ENCODE measurements at regions not wholly inside any gene's neighbourhood (a gene's known extent, or its start where the extent isn't known, plus 50 kb on each side); places are given as distances from the start of the nearest gene placed in this dataset.

DNA sequence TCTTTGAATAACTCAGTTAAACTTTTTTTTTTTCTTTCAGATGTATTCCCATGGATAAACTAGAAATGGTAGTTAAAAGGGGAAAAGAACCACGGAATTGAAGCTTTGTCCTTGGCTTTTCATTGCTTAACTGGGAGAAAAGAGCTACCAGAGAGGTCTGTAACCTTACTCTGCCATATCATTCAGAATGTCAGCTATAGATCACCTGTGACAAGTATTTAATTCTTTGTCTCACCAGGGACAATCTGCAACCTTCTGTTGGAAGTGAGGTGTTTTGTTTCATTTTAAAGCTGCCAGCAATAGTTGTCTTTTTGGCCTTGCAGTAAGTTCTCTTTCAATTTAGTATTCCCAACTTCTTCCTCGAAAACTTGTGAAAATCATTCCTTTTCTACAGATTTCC lies 618.4 kb downstream of the FRK start:
- TF ChIP-seq, protein P1, sequence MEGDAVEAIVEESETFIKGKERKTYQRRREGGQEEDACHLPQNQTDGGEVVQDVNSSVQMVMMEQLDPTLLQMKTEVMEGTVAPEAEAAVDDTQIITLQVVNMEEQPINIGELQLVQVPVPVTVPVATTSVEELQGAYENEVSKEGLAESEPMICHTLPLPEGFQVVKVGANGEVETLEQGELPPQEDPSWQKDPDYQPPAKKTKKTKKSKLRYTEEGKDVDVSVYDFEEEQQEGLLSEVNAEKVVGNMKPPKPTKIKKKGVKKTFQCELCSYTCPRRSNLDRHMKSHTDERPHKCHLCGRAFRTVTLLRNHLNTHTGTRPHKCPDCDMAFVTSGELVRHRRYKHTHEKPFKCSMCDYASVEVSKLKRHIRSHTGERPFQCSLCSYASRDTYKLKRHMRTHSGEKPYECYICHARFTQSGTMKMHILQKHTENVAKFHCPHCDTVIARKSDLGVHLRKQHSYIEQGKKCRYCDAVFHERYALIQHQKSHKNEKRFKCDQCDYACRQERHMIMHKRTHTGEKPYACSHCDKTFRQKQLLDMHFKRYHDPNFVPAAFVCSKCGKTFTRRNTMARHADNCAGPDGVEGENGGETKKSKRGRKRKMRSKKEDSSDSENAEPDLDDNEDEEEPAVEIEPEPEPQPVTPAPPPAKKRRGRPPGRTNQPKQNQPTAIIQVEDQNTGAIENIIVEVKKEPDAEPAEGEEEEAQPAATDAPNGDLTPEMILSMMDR (IDR thresholded peaks at IDR 0.05; ENCODE audit: insufficient read depth, low read depth, low read length) = no peak
- no peak for TF ChIP-seq EZH2 (IDR thresholded peaks at IDR 0.05; ENCODE audit: insufficient read depth, low read length)

Data from astrocyte (in vitro differentiated cells and primary cell).